Tibial nerve (tissue), 4 donors: ENCODE measurements at regions not wholly inside any gene's neighbourhood (a gene's known extent, or its start where the extent isn't known, plus 50 kb on each side); places are given as distances from the start of the nearest gene placed in this dataset.

Source experiments
- DNase-seq, 2 donors: peaks; one replicate each; pipeline ENCODE4 v3.0.0-alpha.2; 2019; ENCODE audit warnings: low spot score in 2 of 2
- H3K27ac ChIP-seq, 4 donors: fragments of 200-600 bp; sonication (generic) in 3 of 4; one replicate each; pipeline ENCODE4 v1.5.1; 2017 to 2019; ENCODE audit warnings: mild to moderate bottlenecking in 1 of 4
- H3K27me3 ChIP-seq, 2 donors: fragments of 200-600 bp; sonication (generic) in 1 of 2; one replicate each; pipeline versions ENCODE4 v1.5.1 to v1.6.0; 2017 to 2019
- H3K36me3 ChIP-seq, 3 donors: fragments of 200-600 bp; sonication (generic); one replicate each; pipeline ENCODE4 v1.5.1; 2018 to 2019
- H3K4me1 ChIP-seq, 4 donors: fragments of 200-600 bp; sonication (generic) in 3 of 4; one replicate each; pipeline ENCODE4 v1.5.1; 2017 to 2019
- H3K4me3 ChIP-seq, 4 donors: fragments of 200-600 bp; sonication (generic) in 3 of 4; one replicate each; pipeline ENCODE4 v1.5.1; 2017 to 2019; ENCODE audit warnings: mild to moderate bottlenecking in 1 of 4, moderate library complexity in 1 of 4
- H3K9me3 ChIP-seq, 4 donors: fragments of 200-600 bp; sonication (generic) in 3 of 4; one replicate each; pipeline ENCODE4 v1.5.1; 2017 to 2019
- EP300 ChIP-seq, 2 donors: sonication (generic); formaldehyde crosslinking; IDR thresholded peaks; one replicate each; pipeline ENCODE4 v1.6.1; 2017; ENCODE audit warnings: antibody characterized with exemption in 2 of 2, mild to moderate bottlenecking in 1 of 2
- POLR2A ChIP-seq, 2 donors: fragments of 450-650 bp; IDR thresholded peaks; one replicate each; pipeline ENCODE4 v1.6.1; 2017; ENCODE audit warnings: antibody characterized with exemption in 2 of 2, mild to moderate bottlenecking in 2 of 2, moderate library complexity in 2 of 2
- WGBS, 2 donors: methylation state at CpG; one replicate each; pipeline ENCODE4 v1.1.5; 2018; 5-methylcytosine and 5-hydroxymethylcytosine counted together
- TF ChIP-seq, protein P1 (sequence below), 5 experiments: fragments of 200-600 bp in 3 of 5; fragments of 450-650 bp in 2 of 5; sonication (generic) in 3 of 5; IDR thresholded peaks; one replicate each; pipeline ENCODE4 v1.5.1; 2016 to 2019; ENCODE audit warnings: antibody characterized with exemption in 5 of 5, mild to moderate bottlenecking in 3 of 5, moderate library complexity in 2 of 5

DNA sequence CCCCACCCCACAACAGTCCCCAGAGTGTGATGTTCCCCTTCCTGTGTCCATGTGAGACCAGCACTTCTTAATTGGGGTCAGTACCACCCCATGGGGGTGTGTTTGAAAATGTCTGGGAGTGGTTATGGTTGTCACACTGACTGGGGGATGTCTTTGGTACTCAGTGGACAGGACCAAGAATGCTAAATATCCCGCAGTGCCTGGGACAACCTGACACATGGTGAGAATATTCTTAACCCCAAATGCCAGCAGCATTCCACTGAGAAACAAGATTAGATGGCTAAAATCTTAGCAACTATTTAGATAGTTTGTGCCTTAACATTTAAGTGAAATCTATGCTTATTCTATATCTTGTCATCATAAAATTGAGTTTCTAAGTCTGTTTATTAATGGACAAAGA, 177.5 kb upstream of the ZBED5 start:
- no peaks in the 10 kb centered on the region for H3K36me3 ChIP-seq
- DNase-seq: no peak
- H3K4me3 ChIP-seq: no peak overlapping the region
- no peak overlapping the region for H3K27ac ChIP-seq
- peaks cover 0 to 18% (median 3%) of the 10 kb centered on the region in 4 donors for H3K4me1 ChIP-seq
- WGBS, 2 donors: 73 to 88% methylated on average over 1 of the region's 1 CpG
- no peaks in the 10 kb centered on the region for H3K27me3 ChIP-seq
- no peak for TF ChIP-seq POLR2A (IDR thresholded peaks at IDR 0.05)
- TF ChIP-seq, protein P1, sequence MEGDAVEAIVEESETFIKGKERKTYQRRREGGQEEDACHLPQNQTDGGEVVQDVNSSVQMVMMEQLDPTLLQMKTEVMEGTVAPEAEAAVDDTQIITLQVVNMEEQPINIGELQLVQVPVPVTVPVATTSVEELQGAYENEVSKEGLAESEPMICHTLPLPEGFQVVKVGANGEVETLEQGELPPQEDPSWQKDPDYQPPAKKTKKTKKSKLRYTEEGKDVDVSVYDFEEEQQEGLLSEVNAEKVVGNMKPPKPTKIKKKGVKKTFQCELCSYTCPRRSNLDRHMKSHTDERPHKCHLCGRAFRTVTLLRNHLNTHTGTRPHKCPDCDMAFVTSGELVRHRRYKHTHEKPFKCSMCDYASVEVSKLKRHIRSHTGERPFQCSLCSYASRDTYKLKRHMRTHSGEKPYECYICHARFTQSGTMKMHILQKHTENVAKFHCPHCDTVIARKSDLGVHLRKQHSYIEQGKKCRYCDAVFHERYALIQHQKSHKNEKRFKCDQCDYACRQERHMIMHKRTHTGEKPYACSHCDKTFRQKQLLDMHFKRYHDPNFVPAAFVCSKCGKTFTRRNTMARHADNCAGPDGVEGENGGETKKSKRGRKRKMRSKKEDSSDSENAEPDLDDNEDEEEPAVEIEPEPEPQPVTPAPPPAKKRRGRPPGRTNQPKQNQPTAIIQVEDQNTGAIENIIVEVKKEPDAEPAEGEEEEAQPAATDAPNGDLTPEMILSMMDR (IDR thresholded peaks at IDR 0.05): no peak
- TF ChIP-seq EP300 (IDR thresholded peaks at IDR 0.05): no peak
- no peaks in the 10 kb centered on the region for H3K9me3 ChIP-seq

DNA sequence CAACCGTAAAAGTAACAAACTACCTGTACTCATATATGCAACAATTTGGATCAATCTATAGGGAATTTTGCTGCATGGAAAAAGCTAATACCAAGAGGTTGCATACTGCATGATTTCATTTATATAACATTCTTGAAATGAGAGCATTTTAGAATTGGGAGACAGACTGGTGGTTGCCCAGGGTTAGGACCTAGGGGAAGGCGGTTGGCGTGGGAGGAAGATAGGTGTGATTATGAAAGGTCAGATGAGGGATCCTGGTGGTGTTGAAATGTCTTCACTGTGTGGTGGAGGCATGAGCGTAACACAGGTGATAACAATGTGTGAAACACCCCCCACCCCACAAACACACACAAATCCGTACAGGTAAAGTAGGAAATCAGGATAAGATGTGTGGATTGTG, 176.6 kb upstream of the ZBED5 start:
- Histone ChIP-seq H3K4me3 (no peak overlapping the region), H3K4me1 (peaks cover 0 to 11% (median 3%) of the 10 kb centered on the region in 4 donors), H3K36me3 (no peaks in the 10 kb centered on the region), H3K9me3 (no peaks in the 10 kb centered on the region), H3K27me3 (no peaks in the 10 kb centered on the region), H3K27ac (no peak overlapping the region)
- WGBS, 2 donors: 81 to 84% methylated on average over 5 of the region's 5 CpGs
- TF ChIP-seq EP300 (IDR thresholded peaks at IDR 0.05): no peak
- no peak for TF ChIP-seq POLR2A (IDR thresholded peaks at IDR 0.05)
- TF ChIP-seq, protein P1 (IDR thresholded peaks at IDR 0.05): no peak
- DNase-seq: no peak

DNA sequence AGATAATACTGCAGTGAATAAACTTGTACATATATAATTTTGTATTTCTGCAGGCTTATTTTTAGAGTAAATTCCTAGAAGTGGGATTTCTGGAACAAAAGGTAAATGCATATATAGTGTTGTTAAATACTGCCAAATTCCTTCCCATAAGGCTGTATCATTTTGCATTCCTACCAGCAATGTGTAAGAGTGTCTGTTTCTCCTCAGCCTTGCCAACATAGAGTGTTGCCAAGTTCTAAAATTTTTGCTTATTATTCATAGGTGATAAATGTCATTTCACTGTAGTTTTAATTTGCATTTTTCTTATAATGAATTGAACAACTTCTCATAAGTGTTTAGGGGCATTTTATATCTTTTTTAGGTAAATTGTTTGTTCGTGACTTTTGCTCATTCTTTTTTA, 174.2 kb upstream of the ZBED5 start:
- TF ChIP-seq EP300 (IDR thresholded peaks at IDR 0.05): no peak
- TF ChIP-seq, protein P1 (IDR thresholded peaks at IDR 0.05): no peak
- TF ChIP-seq POLR2A (IDR thresholded peaks at IDR 0.05): no peak
- Histone ChIP-seq H3K27ac (no peak overlapping the region), H3K36me3 (no peaks in the 10 kb centered on the region), H3K27me3 (no peaks in the 10 kb centered on the region), H3K9me3 (no peaks in the 10 kb centered on the region), H3K4me3 (no peak overlapping the region), H3K4me1 (no peaks in the 10 kb centered on the region)
- 95 to 97% methylated on average over 1 of the region's 1 CpG for WGBS, 2 donors
- DNase-seq: no peak

DNA sequence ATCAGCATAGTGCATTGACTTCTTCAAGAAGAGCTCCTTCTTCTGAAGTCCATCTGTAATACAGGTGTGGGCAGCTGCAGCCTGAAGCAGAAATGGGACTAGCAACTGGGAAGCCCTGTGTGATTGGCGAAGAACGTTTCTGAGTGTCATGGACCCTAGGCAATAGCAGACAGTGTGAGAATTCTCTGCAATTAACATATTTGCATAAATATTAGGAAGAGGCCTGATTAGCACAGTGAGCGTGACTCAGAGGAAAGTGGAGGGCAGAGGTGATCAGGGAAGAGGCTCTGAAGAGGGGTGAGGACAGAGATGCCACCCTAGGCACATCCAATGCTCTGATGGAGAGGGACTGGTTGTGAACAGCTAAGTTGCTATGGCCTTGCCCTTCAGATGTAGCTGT, 171.2 kb upstream of the ZBED5 start:
- TF ChIP-seq, protein P1 (IDR thresholded peaks at IDR 0.05): no peak
- no peak for TF ChIP-seq EP300 (IDR thresholded peaks at IDR 0.05)
- no peak for DNase-seq
- H3K36me3 ChIP-seq: no peaks in the 10 kb centered on the region
- no peaks in the 10 kb centered on the region for H3K4me1 ChIP-seq
- H3K27ac ChIP-seq: no peak overlapping the region
- no peaks in the 10 kb centered on the region for H3K9me3 ChIP-seq
- H3K4me3 ChIP-seq: no peak overlapping the region
- 91 to 97% methylated on average over 3 of the region's 3 CpGs for WGBS, 2 donors
- no peaks in the 10 kb centered on the region for H3K27me3 ChIP-seq

DNA sequence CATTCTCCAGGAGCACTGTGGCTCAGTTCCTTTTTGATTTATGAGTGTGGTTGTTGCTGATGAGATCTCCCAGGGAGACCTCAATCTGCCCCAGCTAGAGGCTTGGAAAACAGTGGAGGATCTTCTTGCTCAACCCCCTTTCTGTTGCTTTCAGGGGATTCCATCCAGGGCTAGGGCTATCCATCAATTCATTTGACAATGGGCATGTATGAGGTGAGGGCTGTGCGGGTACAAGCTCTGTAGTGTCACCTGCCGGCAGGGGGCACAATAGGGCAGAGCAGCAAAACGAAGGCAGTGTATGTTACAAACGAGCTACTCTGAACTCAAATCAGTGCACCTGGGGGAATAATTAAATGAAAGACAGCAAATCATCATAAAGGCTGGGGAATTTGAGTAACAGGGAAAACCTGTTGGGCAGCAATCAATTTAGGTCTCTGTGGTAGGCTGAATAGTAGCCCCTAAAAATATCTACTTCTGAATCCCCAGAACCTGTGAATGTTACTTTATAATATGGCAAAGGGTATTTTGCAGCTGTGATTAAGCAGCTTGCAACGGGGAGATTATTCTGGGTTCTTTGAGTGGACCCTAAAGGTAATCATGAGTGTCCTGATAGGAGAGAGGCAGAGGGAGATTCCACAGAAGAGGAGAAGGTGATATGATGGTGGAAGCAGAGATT, 170.3 kb upstream of the ZBED5 start:
- Histone ChIP-seq H3K36me3 (no peaks in the 10 kb centered on the region), H3K27me3 (no peaks in the 10 kb centered on the region), H3K9me3 (no peaks in the 10 kb centered on the region), H3K27ac (no peak overlapping the region), H3K4me3 (no peak overlapping the region), H3K4me1 (no peaks in the 10 kb centered on the region)
- 26 to 29% methylated on average over 5 of the region's 5 CpGs for WGBS, 2 donors
- no peak for TF ChIP-seq EP300 (IDR thresholded peaks at IDR 0.05)
- TF ChIP-seq, protein P1 (IDR thresholded peaks at IDR 0.05): peak; percentile 62 to 75 (median 69)
- TF ChIP-seq POLR2A (IDR thresholded peaks at IDR 0.05): no peak
- DNase-seq: peak; percentile 48 to 71
